GM23338 (cell line): ENCODE measurements at regions not wholly inside any gene's neighbourhood (a gene's known extent, or its start where the extent isn't known, plus 50 kb on each side); places are given as distances from the start of the nearest gene placed in this dataset.

Experiments used
- ATAC-seq: fragments of 200-7000 bp; cut with Tn5 transposase; 3 replicates; pipeline ENCODE4 v1.9.1; 2020
- DNase-seq: peaks from one replicate; pipeline ENCODE4 v3.0.0-alpha.2; 2015; ENCODE audit warnings: low spot score
- H2AFZ ChIP-seq: fragments of 200-600 bp; sonication (generic); 2 replicates; pipeline ENCODE4 v1.8.0; 2016; ENCODE audit warnings: antibody characterized with exemption, mild to moderate bottlenecking, moderate library complexity
- H3F3A ChIP-seq: fragments of 200-600 bp; sonication (generic); replicated peaks from 2 replicates; pipeline ENCODE4 v1.8.0; 2017; ENCODE audit warnings: antibody characterized with exemption, mixed run types, low read depth
- H3K27ac ChIP-seq: fragments of 200-600 bp; sonication (generic); 2 replicates; pipeline ENCODE4 v1.6.1; 2016; ENCODE audit warnings: low read depth
- H3K27me3 ChIP-seq: fragments of 200-600 bp; sonication (generic); 2 replicates; pipeline ENCODE4 v1.8.0; 2016; ENCODE audit warnings: mild to moderate bottlenecking, mixed run types, moderate library complexity; ENCODE audit not compliant: insufficient read depth
- H3K36me3 ChIP-seq: fragments of 200-600 bp; sonication (generic); 2 replicates; pipeline ENCODE4 v1.8.0; 2016; ENCODE audit warnings: mild to moderate bottlenecking; ENCODE audit not compliant: insufficient read depth
- H3K4me1 ChIP-seq: fragments of 200-600 bp; sonication (generic); 2 replicates; pipeline ENCODE4 v1.8.0; 2016; ENCODE audit warnings: mild to moderate bottlenecking, moderate library complexity; ENCODE audit not compliant: insufficient read depth
- H3K4me2 ChIP-seq: fragments of 200-600 bp; sonication (generic); 2 replicates; pipeline ENCODE4 v1.7.1; 2017; ENCODE audit warnings: mixed run types
- H3K4me3 ChIP-seq: fragments of 200-600 bp; sonication (generic); 2 replicates; pipeline ENCODE4 v1.6.1; 2016; ENCODE audit warnings: mixed run types
- H3K79me2 ChIP-seq: fragments of 200-600 bp; sonication (generic); replicated peaks from 2 replicates; pipeline ENCODE4 v1.8.0; 2017; ENCODE audit warnings: mild to moderate bottlenecking; ENCODE audit not compliant: insufficient read depth
- H3K9me2 ChIP-seq: fragments of 200-600 bp; sonication (generic); 2 replicates; pipeline ENCODE4 v1.8.0; 2017; ENCODE audit not compliant: insufficient read depth
- H4K20me1 ChIP-seq: fragments of 200-600 bp; sonication (generic); replicated peaks from 2 replicates; pipeline ENCODE4 v1.8.0; 2017; ENCODE audit warnings: mild to moderate bottlenecking; ENCODE audit not compliant: insufficient read depth
- H3K27ac Mint-ChIP-seq: 2 replicates; pipeline ENCODE4 v1.8.0; 2020; ENCODE audit warnings: inconsistent platforms, mild to moderate bottlenecking, moderate library complexity, mixed read lengths
- H3K27me3 Mint-ChIP-seq: 3 replicates; pipeline ENCODE4 v1.8.0; 2022; ENCODE audit warnings: low read depth, mild to moderate bottlenecking, moderate library complexity, mixed read lengths, inconsistent platforms; ENCODE audit not compliant: insufficient read depth, poor library complexity
- H3K36me3 Mint-ChIP-seq: 3 replicates; pipeline ENCODE4 v1.8.0; 2021; ENCODE audit warnings: low read depth, mild to moderate bottlenecking, inconsistent platforms, moderate library complexity, mixed read lengths
- H3K4me1 Mint-ChIP-seq: 3 replicates; pipeline ENCODE4 v1.8.0; 2020; ENCODE audit warnings: mild to moderate bottlenecking, inconsistent platforms, mixed read lengths
- H3K4me3 Mint-ChIP-seq: 3 replicates; pipeline ENCODE4 v1.8.0; 2021; ENCODE audit warnings: moderate library complexity, mild to moderate bottlenecking, inconsistent platforms, mixed read lengths
- H3K9me3 Mint-ChIP-seq: 3 replicates; pipeline ENCODE4 v1.8.0; 2020; ENCODE audit warnings: moderate library complexity, mild to moderate bottlenecking, inconsistent platforms, mixed read lengths
- CREB1 ChIP-seq: fragments of 250-450 bp; sonication (Bioruptor Pico); IDR thresholded peaks from 2 replicates; pipeline ENCODE4 v1.5.0; 2020; ENCODE audit warnings: low read depth, mild to moderate bottlenecking, moderate library complexity
- CTCF ChIP-seq, 2 experiments: fragments of 200-600 bp in 1 of 2; sonication (generic) in 1 of 2; conservative IDR thresholded peaks; 2 replicates each; pipeline versions ENCODE4 v1.5.1 to v1.6.1; 2016 to 2017; ENCODE audit warnings: antibody characterized with exemption in 2 of 2, low read depth in 2 of 2, mild to moderate bottlenecking in 2 of 2, moderate library complexity in 1 of 2
- ETS1 ChIP-seq: IDR thresholded peaks from 2 replicates; pipeline ENCODE4 v1.6.1; 2016; ENCODE audit warnings: antibody characterized with exemption
- EZH2 ChIP-seq: fragments of 200-600 bp; sonication (generic); IDR thresholded peaks from one replicate; pipeline ENCODE4 v1.8.0; 2017; ENCODE audit warnings: antibody characterized with exemption, mild to moderate bottlenecking, low read depth; ENCODE audit not compliant: unreplicated experiment
- EZH2phosphoT487 ChIP-seq: fragments of 200-600 bp; sonication (generic); IDR thresholded peaks from one replicate; pipeline ENCODE4 v1.8.1; 2018; ENCODE audit warnings: antibody characterized with exemption; ENCODE audit not compliant: unreplicated experiment
- JUNB ChIP-seq: IDR thresholded peaks from one replicate; pipeline ENCODE4 v1.6.1; 2016; ENCODE audit warnings: antibody characterized with exemption; ENCODE audit not compliant: unreplicated experiment
- NANOG ChIP-seq: IDR thresholded peaks from 2 replicates; pipeline ENCODE4 v1.6.1; 2016; ENCODE audit warnings: antibody characterized with exemption, borderline replicate concordance
- POLR2AphosphoS5 ChIP-seq: IDR thresholded peaks from 2 replicates; pipeline ENCODE4 v1.6.1; 2016; ENCODE audit warnings: antibody characterized with exemption, low read depth
- REST ChIP-seq: IDR thresholded peaks from one replicate; pipeline ENCODE4 v1.6.1; 2018; ENCODE audit warnings: antibody characterized with exemption; ENCODE audit not compliant: unreplicated experiment
- STAT1 ChIP-seq: IDR thresholded peaks from one replicate; pipeline ENCODE4 v1.6.1; 2016; ENCODE audit warnings: antibody characterized with exemption; ENCODE audit not compliant: unreplicated experiment
- ZNF114 ChIP-seq: fragments of 250-450 bp; sonication (Bioruptor Pico); IDR thresholded peaks from 2 replicates; pipeline ENCODE4 v1.5.0; 2020; ENCODE audit warnings: mild to moderate bottlenecking, moderate library complexity
- ZNF331 ChIP-seq: fragments of 250-450 bp; sonication (Bioruptor Pico); IDR thresholded peaks from 2 replicates; pipeline ENCODE4 v1.5.0; 2020; ENCODE audit warnings: low read depth, mild to moderate bottlenecking, moderate library complexity
- ZNF462 ChIP-seq: fragments of 250-450 bp; sonication (Bioruptor Pico); IDR thresholded peaks from 2 replicates; pipeline ENCODE4 v1.5.0; 2020; ENCODE audit warnings: mild to moderate bottlenecking, moderate library complexity

GRCh38 chr3:18611991-18612390 lies 186.9 kb upstream of the SATB1 start:
- peaks cover 2% of the 10 kb centered on the region for H3K27me3 Mint-ChIP-seq
- Histone ChIP-seq H3K4me3 (no peak overlapping the region), H3K36me3 (no peaks in the 10 kb centered on the region), H3F3A (no peaks in the 10 kb centered on the region), H3K4me1 (no peaks in the 10 kb centered on the region), H3K79me2 (no peaks in the 10 kb centered on the region), H2AFZ (no peak overlapping the region), H4K20me1 (no peaks in the 10 kb centered on the region), H3K27me3 (no peaks in the 10 kb centered on the region), H3K4me2 (no peak overlapping the region), H3K9me2 (peaks cover 5% of the 10 kb centered on the region; the same call in 1 of the 2 replicates), H3K27ac (no peak overlapping the region)
- DNase-seq (no peak), ATAC-seq (no peak)
- H3K27ac Mint-ChIP-seq, result no peak overlapping the region
- H3K4me3 Mint-ChIP-seq, result no peak overlapping the region
- TF ChIP-seq EZH2phosphoT487 (no peak), NANOG (no peak), REST (no peak), ETS1 (no peak), STAT1 (no peak), EZH2 (no peak), CREB1 (CRISPR knock-in tag) (no peak), ZNF331 (CRISPR knock-in tag) (no peak), JUNB (no peak), CTCF (conservative IDR thresholded peaks at IDR 0.05; ENCODE audit: low read depth in 2 of 2) (no peak), POLR2AphosphoS5 (no peak), ZNF462 (no peak), ZNF114 (CRISPR knock-in tag) (no peak)
- no peaks in the 10 kb centered on the region for H3K4me1 Mint-ChIP-seq
- H3K36me3 Mint-ChIP-seq, result no peaks in the 10 kb centered on the region; the same call in 2 of the 3 replicates
- H3K9me3 Mint-ChIP-seq, result no peaks in the 10 kb centered on the region; the same call in 2 of the 3 replicates
